ENCODE measurements at regions not wholly inside any gene's neighbourhood (a gene's known extent, or its start where the extent isn't known, plus 50 kb on each side); places are given as distances from the start of the nearest gene placed in this dataset.

DNA sequence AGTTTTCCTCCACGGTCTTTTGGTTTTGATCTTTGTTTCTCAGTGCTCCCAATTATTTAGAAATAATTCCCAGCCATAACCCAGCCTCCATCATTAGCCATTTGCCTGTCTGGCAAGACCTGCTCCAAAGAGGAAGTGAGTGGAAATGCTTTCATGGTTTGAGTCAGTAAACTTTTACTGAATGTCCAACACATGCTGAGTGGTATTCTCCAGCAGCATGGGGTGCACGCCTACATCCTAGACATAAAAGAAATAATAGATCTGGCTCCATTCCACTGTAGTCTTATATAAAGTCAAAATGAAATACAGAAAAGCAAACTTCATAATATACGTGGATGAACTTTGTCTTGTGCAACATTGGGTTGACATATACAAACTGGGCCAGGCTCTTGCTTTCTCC, 757.2 kb downstream of the TLE1 start:
- FAIRE-seq (no peak), DNase-seq (ENCODE audit: low read depth in 1 of 2, low spot score in 2 of 2) (no peak)
- ChIA-PET POLR2A (ENCODE audit: partially characterized antibody) (no interaction called here), CTCF (ENCODE audit: partially characterized antibody) (no interaction called here)
- Histone ChIP-seq H3K79me2 (ENCODE audit: control insufficient read depth in 1 of 2, insufficient read depth in 2 of 2, low read length in 2 of 2) (no peaks in the 10 kb centered on the region), H3K27ac (ENCODE audit: low read depth, low read length) (no peak overlapping the region), H2BK5ac (ENCODE audit: low read depth, low read length) (no peak overlapping the region), H4K91ac (replicated peaks; ENCODE audit: insufficient read length, low read length) (no peak overlapping the region), H3K36me3 (ENCODE audit: control insufficient read depth in 2 of 4, insufficient read depth in 4 of 4, low read length in 3 of 4) (no peaks in the 10 kb centered on the region), H2BK120ac (replicated peaks; ENCODE audit: low read depth, low read length) (no peak overlapping the region), H3K18ac (ENCODE audit: extremely low read depth, low read length) (no peak overlapping the region), H3K79me1 (ENCODE audit: low read depth, low read length) (no peaks in the 10 kb centered on the region), H3K23me2 (ENCODE audit: low read depth, low read length) (no peaks in the 10 kb centered on the region), H4K8ac (ENCODE audit: extremely low read depth, insufficient read depth, low read length) (no peak overlapping the region), H3K9ac (replicated peaks in 1 of 4; ENCODE audit: extremely low read depth in 1 of 4, low read depth in 3 of 4, low read length in 3 of 4) (no peak overlapping the region), H3K27me3 (replicated peaks in 1 of 4; ENCODE audit: control insufficient read depth in 3 of 4, extremely low read depth in 1 of 4, insufficient read depth in 3 of 4, low read length in 3 of 4) (no peaks in the 10 kb centered on the region), H3K9me3 (ENCODE audit: insufficient read depth in 2 of 2, low read depth in 1 of 2, low read length in 1 of 2) (no peaks in the 10 kb centered on the region), H4K20me1 (replicated peaks in 1 of 2; ENCODE audit: control insufficient read depth in 1 of 2, insufficient read depth in 2 of 2, low read length in 2 of 2) (no peaks in the 10 kb centered on the region), H2AK5ac (ENCODE audit: low read depth, low read length) (no peak overlapping the region), H3K23ac (ENCODE audit: insufficient read length) (no peak overlapping the region), H3K4me2 (ENCODE audit: insufficient read depth in 1 of 2, low read depth in 2 of 2, low read length in 2 of 2) (no peak overlapping the region), H3K4me1 (replicated peaks in 1 of 4; ENCODE audit: control insufficient read depth in 3 of 4, insufficient read depth in 4 of 4, low read length in 3 of 4) (no peaks in the 10 kb centered on the region), H4K5ac (ENCODE audit: insufficient read length, low read depth, low read length) (no peak overlapping the region), H3K56ac (replicated peaks; ENCODE audit: insufficient read length, low read depth, low read length) (no peak overlapping the region), H2BK20ac (ENCODE audit: low read length) (no peak overlapping the region), H2BK15ac (ENCODE audit: low read length) (no peak overlapping the region), H3K14ac (ENCODE audit: insufficient read length) (no peak overlapping the region), H3K4me3 (ENCODE audit: extremely low read depth in 1 of 4, insufficient read depth in 2 of 4, low read depth in 3 of 4, low read length in 4 of 4) (no peak overlapping the region), H3K4ac (replicated peaks; ENCODE audit: insufficient read length, low read depth, low read length) (no peak overlapping the region), H2AFZ (ENCODE audit: low read length) (no peak overlapping the region), H2BK12ac (ENCODE audit: low read depth, low read length) (no peak overlapping the region)
- 60% methylated on average over 3 of the region's 3 CpGs; no CpG with 5 or more reads in 1 of the 2 experiments for WGBS, 2 experiments (ENCODE audit: extremely low coverage in 1 of 2, insufficient coverage in 1 of 2, insufficient read length in 1 of 2, insufficient replicate concordance in 2 of 2, low coverage in 1 of 2, low lambda C conversion rate in 2 of 2, missing lambda C conversion rate in 1 of 2)
- TF ChIP-seq TEAD4 (IDR thresholded peaks at IDR 0.05; ENCODE audit: low read depth, low read length): no peak
- no peak for TF ChIP-seq GABPA (IDR thresholded peaks at IDR 0.05; ENCODE audit: borderline replicate concordance, insufficient read depth, low read length)
- no peak for TF ChIP-seq RNF2 (IDR thresholded peaks at IDR 0.05; ENCODE audit: borderline replicate concordance, low read depth, low read length, missing control alignments, poor library complexity, severe bottlenecking)
- TF ChIP-seq, protein P1, sequence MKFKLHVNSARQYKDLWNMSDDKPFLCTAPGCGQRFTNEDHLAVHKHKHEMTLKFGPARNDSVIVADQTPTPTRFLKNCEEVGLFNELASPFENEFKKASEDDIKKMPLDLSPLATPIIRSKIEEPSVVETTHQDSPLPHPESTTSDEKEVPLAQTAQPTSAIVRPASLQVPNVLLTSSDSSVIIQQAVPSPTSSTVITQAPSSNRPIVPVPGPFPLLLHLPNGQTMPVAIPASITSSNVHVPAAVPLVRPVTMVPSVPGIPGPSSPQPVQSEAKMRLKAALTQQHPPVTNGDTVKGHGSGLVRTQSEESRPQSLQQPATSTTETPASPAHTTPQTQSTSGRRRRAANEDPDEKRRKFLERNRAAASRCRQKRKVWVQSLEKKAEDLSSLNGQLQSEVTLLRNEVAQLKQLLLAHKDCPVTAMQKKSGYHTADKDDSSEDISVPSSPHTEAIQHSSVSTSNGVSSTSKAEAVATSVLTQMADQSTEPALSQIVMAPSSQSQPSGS (IDR thresholded peaks at IDR 0.05; ENCODE audit: low read length): no peak
- TF ChIP-seq, protein P2, sequence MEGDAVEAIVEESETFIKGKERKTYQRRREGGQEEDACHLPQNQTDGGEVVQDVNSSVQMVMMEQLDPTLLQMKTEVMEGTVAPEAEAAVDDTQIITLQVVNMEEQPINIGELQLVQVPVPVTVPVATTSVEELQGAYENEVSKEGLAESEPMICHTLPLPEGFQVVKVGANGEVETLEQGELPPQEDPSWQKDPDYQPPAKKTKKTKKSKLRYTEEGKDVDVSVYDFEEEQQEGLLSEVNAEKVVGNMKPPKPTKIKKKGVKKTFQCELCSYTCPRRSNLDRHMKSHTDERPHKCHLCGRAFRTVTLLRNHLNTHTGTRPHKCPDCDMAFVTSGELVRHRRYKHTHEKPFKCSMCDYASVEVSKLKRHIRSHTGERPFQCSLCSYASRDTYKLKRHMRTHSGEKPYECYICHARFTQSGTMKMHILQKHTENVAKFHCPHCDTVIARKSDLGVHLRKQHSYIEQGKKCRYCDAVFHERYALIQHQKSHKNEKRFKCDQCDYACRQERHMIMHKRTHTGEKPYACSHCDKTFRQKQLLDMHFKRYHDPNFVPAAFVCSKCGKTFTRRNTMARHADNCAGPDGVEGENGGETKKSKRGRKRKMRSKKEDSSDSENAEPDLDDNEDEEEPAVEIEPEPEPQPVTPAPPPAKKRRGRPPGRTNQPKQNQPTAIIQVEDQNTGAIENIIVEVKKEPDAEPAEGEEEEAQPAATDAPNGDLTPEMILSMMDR (IDR thresholded peaks at IDR 0.05; ENCODE audit: control extremely low read depth in 1 of 3, insufficient read depth in 1 of 3, low read depth in 1 of 3, low read length in 3 of 3): no peak
- no peak for TF ChIP-seq SP1 (IDR thresholded peaks at IDR 0.05; ENCODE audit: low read depth, low read length)
- TF ChIP-seq JUND (IDR thresholded peaks at IDR 0.05; ENCODE audit: low read length): no peak
- no peak for TF ChIP-seq CBX8 (IDR thresholded peaks at IDR 0.05; ENCODE audit: borderline replicate concordance, low read depth, low read length)
- TF ChIP-seq SRF (IDR thresholded peaks at IDR 0.05; ENCODE audit: low read depth, low read length): no peak
- TF ChIP-seq RXRA (IDR thresholded peaks at IDR 0.05; ENCODE audit: insufficient read depth, low read depth, low read length): no peak
- no peak for TF ChIP-seq KDM1A (IDR thresholded peaks at IDR 0.05; ENCODE audit: borderline replicate concordance, low read length)
